OCI-LY1 (cell line): ENCODE measurements at regions not wholly inside any gene's neighbourhood (a gene's known extent, or its start where the extent isn't known, plus 50 kb on each side); places are given as distances from the start of the nearest gene placed in this dataset.

Experiments
- CTCF ChIP-seq: fragments of 200-600 bp; sonication (generic), shearing (Covaris generic); IDR thresholded peaks from 2 replicates; pipeline ENCODE4 v1.5.1; 2017; ENCODE audit warnings: mild to moderate bottlenecking, antibody characterized with exemption, low read length, moderate library complexity, mixed read lengths
- EZH2 ChIP-seq: fragments of 200-600 bp; sonication (generic), shearing (Covaris generic); IDR thresholded peaks from 2 replicates; pipeline ENCODE4 v1.8.0; 2017; ENCODE audit warnings: borderline replicate concordance, mixed run types, mild to moderate bottlenecking, antibody characterized with exemption, low read length, moderate library complexity, mixed read lengths

DNA sequence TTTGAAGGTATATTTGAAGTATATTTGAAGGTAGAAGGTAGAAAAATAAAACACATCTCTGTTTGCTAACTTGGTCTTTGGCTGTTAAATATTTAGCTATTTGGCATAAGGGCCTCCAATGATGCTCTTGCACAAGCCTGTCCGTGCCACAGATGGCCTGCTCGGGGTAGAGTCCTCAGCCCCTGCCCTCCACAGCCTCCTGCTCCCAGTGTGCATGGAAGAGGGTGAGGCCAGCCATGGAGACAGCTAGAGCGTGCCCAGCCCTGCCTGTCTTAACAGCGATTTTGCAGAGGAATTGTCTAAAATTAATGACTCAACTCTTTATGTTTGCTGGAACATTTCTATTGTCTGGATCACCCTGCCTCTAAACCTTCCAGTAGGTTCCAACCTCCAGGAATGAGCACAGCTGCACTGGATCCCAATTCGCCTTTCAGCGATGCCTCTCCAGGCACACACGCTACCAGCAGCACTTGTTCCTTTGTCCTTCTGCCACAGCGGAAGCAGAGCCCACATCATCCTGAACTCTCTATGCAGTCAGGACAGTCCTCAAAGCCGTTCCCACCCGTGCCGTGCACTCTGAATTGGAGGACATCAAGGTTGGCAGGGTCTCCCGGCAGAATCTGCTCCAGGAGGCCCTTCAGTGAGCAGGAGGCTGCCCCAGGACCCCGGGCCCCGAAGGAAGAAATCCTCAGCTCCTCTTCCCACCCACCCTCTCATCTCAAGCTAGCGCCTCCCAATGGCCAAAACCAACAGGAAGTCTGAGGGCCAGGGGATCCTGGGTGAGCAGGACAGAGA is 254.0 kb upstream of the IRX1 start:
- TF ChIP-seq CTCF = no peak
- no peak for TF ChIP-seq EZH2
